ENCODE measurements at regions not wholly inside any gene's neighbourhood (a gene's known extent, or its start where the extent isn't known, plus 50 kb on each side); places are given as distances from the start of the nearest gene placed in this dataset.

- no peaks in the 10 kb centered on the region for H3K27me3 Mint-ChIP-seq (ENCODE audit: low read depth)
- H3K4me3 Mint-ChIP-seq, result no peak overlapping the region
- peaks cover 8% of the 10 kb centered on the region for H3K4me1 Mint-ChIP-seq
- H3K9me3 Mint-ChIP-seq, result peaks cover 10% of the 10 kb centered on the region
- peaks cover 4% of the 10 kb centered on the region; the same call in 1 of the 2 replicates for H3K36me3 Mint-ChIP-seq
- CTCF ChIA-PET, result no interaction called here
- DNase-seq (ENCODE audit: low spot score), result no peak
- no peak for ATAC-seq
- TF ChIP-seq ATF6 (CRISPR knock-in tag; IDR thresholded peaks at IDR 0.05) (no peak), E2F4 (CRISPR knock-in tag; IDR thresholded peaks at IDR 0.05; ENCODE audit: borderline replicate concordance, low read depth) (no peak), PRRX2 (CRISPR knock-in tag; IDR thresholded peaks at IDR 0.05) (no peak), SMAD3 (CRISPR knock-in tag; IDR thresholded peaks at IDR 0.05; ENCODE audit: borderline replicate concordance) (no peak), PREB (CRISPR knock-in tag; IDR thresholded peaks at IDR 0.05; ENCODE audit: borderline replicate concordance) (no peak), ZNF416 (CRISPR knock-in tag; IDR thresholded peaks at IDR 0.05) (no peak), IRF2 (CRISPR knock-in tag; IDR thresholded peaks at IDR 0.05; ENCODE audit: borderline replicate concordance, low read depth) (no peak), ETV6 (CRISPR knock-in tag; IDR thresholded peaks at IDR 0.05) (no peak), ZNF532 (CRISPR knock-in tag; IDR thresholded peaks at IDR 0.05; ENCODE audit: borderline replicate concordance) (no peak), E2F5 (CRISPR knock-in tag; IDR thresholded peaks at IDR 0.05) (no peak)
- POLR2A ChIA-PET, result no interaction called here
- no peak overlapping the region for H3K27ac Mint-ChIP-seq
Measured at GRCh38 chr7:106791526-106791925, 73.6 kb upstream of the PIK3CG start.

- H3K9me3 Mint-ChIP-seq, result peaks cover 18% of the 10 kb centered on the region
- H3K36me3 Mint-ChIP-seq, result peaks cover 12% of the 10 kb centered on the region
- TF ChIP-seq HMGXB4 (CRISPR knock-in tag; IDR thresholded peaks at IDR 0.05), result no peak
- TF ChIP-seq E2F1 (CRISPR knock-in tag; IDR thresholded peaks at IDR 0.05), result no peak
- no peak for TF ChIP-seq IRF1 (CRISPR knock-in tag; IDR thresholded peaks at IDR 0.05)
- no peak for TF ChIP-seq PREB (CRISPR knock-in tag; IDR thresholded peaks at IDR 0.05; ENCODE audit: borderline replicate concordance)
- no peak overlapping the region for H3K27ac Mint-ChIP-seq
- peaks cover 7% of the 10 kb centered on the region for H3K4me1 Mint-ChIP-seq
- no peaks in the 10 kb centered on the region for H3K27me3 Mint-ChIP-seq (ENCODE audit: low read depth)
- H3K4me3 Mint-ChIP-seq, result no peak overlapping the region
- ATAC-seq, result no peak
- ChIA-PET POLR2A (no interaction called here), CTCF (interaction anchor here (0.7 to 2.4 kb wide), 13 partner anchors 12 to 382 kb away, joined by 3 to 16 read pairs (median 4); partner anchors contain the start of genes HBP1 and PIK3CG)
- no peak for DNase-seq (ENCODE audit: low spot score)
Measured at GRCh38 chr7:106792233-106792926, 72.7 kb upstream of the PIK3CG start.
